Bronchial epithelial cell (primary cell): ENCODE measurements at regions not wholly inside any gene's neighbourhood (a gene's known extent, or its start where the extent isn't known, plus 50 kb on each side); places are given as distances from the start of the nearest gene placed in this dataset.

ENCODE experiments used
- DNase-seq: peaks from one replicate; pipeline ENCODE4 v3.0.0-alpha.2; 2010; ENCODE audit warnings: low read depth
- FAIRE-seq: peaks from 2 replicates; lab custom pipeline; 2011; peaks lifted over from hg19 to GRCh38; lab: Jason Lieb, UNC
- H3K27me3 ChIP-seq: 2 replicates; pipeline ENCODE4 v1.5.1; 2011; ENCODE audit warnings: low read length; ENCODE audit not compliant: control insufficient read depth, insufficient read depth
- H3K36me3 ChIP-seq: 2 replicates; pipeline ENCODE4 v1.5.1; 2011; ENCODE audit warnings: low read length; ENCODE audit not compliant: control insufficient read depth, insufficient read depth
- H3K4me3 ChIP-seq: 2 replicates; pipeline ENCODE4 v1.5.1; 2011; ENCODE audit warnings: mild to moderate bottlenecking, low read depth, low read length, control low read depth
- TF ChIP-seq, protein P1 (sequence below): IDR thresholded peaks from 2 replicates; pipeline ENCODE4 v1.5.1; 2011; ENCODE audit warnings: mild to moderate bottlenecking, moderate library complexity, low read length, control low read depth, inconsistent platforms; ENCODE audit not compliant: insufficient read depth, severe bottlenecking

DNA sequence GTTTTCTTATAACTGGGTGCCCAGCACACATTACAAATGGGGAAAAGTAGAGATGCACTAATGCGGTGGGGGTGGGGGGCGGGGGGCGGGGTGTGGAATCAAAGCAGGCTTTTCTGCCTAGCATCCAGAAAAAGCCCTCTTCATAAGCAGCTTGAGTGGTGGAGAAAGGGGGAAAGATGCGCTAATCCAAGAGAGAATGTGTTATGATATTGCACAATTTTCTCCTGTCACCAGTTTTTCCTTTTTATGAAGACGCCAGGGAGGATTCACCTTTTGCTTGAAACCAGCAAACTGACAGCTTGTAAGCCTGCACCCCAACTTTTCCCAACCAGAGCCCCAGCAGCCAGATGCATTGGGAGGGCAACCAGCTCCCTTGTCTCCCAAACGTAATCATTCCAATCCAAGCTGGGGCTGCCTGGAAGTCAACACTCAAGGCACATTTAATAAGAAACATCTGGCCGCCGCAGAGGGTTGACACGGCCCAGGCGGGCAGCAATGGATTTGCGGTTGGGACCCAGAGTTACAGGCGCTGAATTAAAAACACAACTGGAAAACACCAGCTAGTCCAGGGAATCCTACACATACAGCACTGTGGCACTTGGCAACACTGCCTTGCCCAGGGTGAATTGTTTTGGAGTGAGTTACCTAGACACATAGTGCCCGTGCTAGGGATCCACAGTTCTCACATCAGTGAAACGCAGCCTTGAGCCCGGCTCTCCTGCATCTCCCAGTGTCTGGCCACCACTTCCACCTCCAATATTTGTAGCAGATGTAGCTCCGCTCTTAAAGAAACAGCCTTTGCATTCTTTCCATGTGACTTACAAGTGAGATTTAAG lies 218.5 kb upstream of the PRICKLE2 start:
- H3K36me3 ChIP-seq = no peaks in the 10 kb centered on the region
- DNase-seq = no peak
- FAIRE-seq = no peak
- H3K4me3 ChIP-seq = no peak overlapping the region
- H3K27me3 ChIP-seq = no peaks in the 10 kb centered on the region
- TF ChIP-seq, protein P1, sequence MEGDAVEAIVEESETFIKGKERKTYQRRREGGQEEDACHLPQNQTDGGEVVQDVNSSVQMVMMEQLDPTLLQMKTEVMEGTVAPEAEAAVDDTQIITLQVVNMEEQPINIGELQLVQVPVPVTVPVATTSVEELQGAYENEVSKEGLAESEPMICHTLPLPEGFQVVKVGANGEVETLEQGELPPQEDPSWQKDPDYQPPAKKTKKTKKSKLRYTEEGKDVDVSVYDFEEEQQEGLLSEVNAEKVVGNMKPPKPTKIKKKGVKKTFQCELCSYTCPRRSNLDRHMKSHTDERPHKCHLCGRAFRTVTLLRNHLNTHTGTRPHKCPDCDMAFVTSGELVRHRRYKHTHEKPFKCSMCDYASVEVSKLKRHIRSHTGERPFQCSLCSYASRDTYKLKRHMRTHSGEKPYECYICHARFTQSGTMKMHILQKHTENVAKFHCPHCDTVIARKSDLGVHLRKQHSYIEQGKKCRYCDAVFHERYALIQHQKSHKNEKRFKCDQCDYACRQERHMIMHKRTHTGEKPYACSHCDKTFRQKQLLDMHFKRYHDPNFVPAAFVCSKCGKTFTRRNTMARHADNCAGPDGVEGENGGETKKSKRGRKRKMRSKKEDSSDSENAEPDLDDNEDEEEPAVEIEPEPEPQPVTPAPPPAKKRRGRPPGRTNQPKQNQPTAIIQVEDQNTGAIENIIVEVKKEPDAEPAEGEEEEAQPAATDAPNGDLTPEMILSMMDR = no peak

DNA sequence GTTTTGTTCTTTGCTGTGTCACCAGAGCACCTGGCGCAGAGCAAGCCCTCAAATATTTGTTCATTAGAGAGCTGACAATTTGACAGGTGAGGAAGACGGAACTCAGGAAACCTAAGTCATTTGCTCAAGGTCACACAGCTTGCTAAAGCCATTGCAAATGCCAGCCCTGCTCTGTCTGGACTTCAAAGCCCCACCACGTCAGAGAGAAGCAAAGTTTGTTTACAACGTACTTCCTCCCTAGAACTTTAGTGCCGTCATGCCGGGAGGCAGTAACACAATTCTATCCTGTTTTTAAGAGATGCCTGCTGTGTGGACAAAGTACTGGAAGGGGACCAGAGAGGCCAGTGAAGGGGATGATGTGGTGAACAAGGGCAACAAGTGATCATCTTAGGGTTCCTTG lies 216.6 kb upstream of the PRICKLE2 start:
- TF ChIP-seq, protein P1 = no peak
- no peaks in the 10 kb centered on the region for H3K36me3 ChIP-seq
- H3K4me3 ChIP-seq = no peak overlapping the region
- FAIRE-seq (no peak), DNase-seq (no peak)
- no peaks in the 10 kb centered on the region for H3K27me3 ChIP-seq

DNA sequence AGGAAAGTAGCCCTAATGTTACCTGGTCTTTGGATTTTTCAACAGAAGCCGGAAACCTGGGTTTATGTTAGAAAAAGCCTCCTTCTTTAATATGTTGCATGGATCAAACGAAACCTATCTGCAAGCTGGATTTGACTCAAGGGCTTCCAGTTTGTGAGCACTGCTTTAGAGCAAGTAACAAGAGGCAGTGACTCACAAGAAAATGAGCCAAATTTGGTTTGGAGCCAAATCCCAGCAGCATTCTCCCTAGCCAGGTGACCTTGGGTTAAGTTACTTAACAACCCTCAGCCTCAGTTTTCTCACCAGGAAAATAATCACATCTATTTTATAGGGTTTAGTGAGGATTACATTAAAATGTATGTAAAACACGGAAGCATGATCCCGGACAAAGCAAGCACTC lies 215.2 kb upstream of the PRICKLE2 start:
- TF ChIP-seq, protein P1 = no peak
- peak; percentile 97 for FAIRE-seq
- no peaks in the 10 kb centered on the region for H3K27me3 ChIP-seq

DNA sequence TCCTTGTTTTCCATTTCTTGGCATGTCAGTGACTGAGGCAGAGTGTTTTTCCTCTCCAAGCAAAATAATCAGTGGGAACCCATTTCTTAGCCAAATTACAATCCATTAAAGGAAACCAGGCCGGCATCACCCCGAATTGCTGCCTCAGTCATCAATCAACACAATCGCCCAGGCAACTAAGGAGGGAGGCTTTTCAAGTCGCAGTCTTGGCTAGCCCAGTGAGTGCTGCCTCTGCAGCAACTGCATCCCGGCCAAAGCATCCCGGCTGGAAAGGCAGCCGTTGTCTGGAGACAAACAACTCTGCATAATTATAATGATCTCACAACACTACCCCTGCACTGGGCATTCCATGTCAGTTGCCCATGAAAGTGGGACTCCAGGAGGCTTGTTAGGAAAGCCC lies 213.5 kb upstream of the PRICKLE2 start:
- TF ChIP-seq, protein P1 = no peak
- Histone ChIP-seq H3K36me3 (no peaks in the 10 kb centered on the region), H3K27me3 (no peaks in the 10 kb centered on the region), H3K4me3 (no peak overlapping the region)
- DNase-seq (no peak), FAIRE-seq (no peak)

More for the DNA sequence above, 215.2 kb upstream of the PRICKLE2 start:
- Histone ChIP-seq H3K36me3 (no peaks in the 10 kb centered on the region), H3K4me3 (no peak overlapping the region)
- peak; percentile 95 for DNase-seq

DNA sequence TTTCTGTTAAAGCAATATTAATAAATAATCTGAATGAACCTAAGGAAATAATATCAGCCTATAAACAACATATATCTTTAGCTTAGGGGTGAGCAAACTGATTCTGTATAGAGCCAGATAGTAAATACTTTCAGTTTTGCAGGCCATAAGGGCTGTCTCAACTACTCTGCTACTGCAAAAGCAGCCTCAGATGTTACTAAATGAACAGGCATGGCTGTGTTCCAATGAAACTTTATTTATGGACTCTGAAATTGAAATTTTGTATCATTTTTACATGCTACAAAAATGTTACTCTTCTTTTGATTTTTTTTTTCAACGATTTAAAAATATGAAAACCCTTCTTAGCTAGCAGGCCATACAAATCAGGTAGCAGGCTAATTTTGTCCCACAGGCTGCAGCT lies 212.8 kb upstream of the PRICKLE2 start:
- Histone ChIP-seq H3K27me3 (no peaks in the 10 kb centered on the region), H3K4me3 (no peak overlapping the region), H3K36me3 (no peaks in the 10 kb centered on the region)
- FAIRE-seq (no peak), DNase-seq (no peak)
- TF ChIP-seq, protein P1 = no peak
